GM23248 (cell line): ENCODE measurements at regions not wholly inside any gene's neighbourhood (a gene's known extent, or its start where the extent isn't known, plus 50 kb on each side); places are given as distances from the start of the nearest gene placed in this dataset.

Experiments
- EZH2 ChIP-seq: fragments of 200-600 bp; sonication (generic); IDR thresholded peaks from 2 replicates; pipeline ENCODE4 v1.6.1; 2018; ENCODE audit warnings: antibody characterized with exemption, mild to moderate bottlenecking; ENCODE audit not compliant: insufficient read depth, poor library complexity, severe bottlenecking
- EZH2phosphoT487 ChIP-seq: fragments of 200-600 bp; sonication (generic); IDR thresholded peaks from 2 replicates; pipeline ENCODE4 v1.6.1; 2018; ENCODE audit warnings: antibody characterized with exemption, moderate library complexity, mild to moderate bottlenecking, low read depth; ENCODE audit not compliant: insufficient read depth

GRCh38 chr6:3938715-3939367 is 89.7 kb downstream of the FAM50B start:
- TF ChIP-seq EZH2 (no peak), EZH2phosphoT487 (no peak)
